ENCODE measurements at regions not wholly inside any gene's neighbourhood (a gene's known extent, or its start where the extent isn't known, plus 50 kb on each side); places are given as distances from the start of the nearest gene placed in this dataset.
"Not testable (repeated sequence)": the region's sequence is repeated elsewhere in the genome, so short reads cannot be mapped to it uniquely, and the experiment has no call there.

DNA sequence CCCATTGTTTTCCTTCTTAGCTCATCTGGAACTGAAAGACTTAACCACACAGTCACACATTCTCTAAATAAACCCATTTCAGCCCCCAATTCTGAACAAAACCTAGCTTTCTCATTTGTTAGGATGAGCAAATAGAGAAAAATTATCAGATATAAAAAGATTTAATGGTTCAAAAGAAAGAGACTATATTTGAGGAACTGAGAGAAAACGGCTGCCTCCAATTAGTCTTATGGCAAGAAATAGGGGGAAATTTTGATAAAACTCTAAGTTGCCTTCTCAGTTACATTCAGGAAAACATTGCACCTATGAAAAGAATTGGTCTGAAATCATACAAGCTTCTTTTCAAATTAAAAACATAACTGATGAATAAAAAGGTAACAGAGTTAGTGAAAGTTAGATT lies 63.7 kb upstream of the ALDH1B1 start:
- Histone ChIP-seq H3K9me3 (ENCODE audit: insufficient read depth, low read length) (no peaks in the 10 kb centered on the region), H4K20me1 (ENCODE audit: low read depth, low read length) (no peaks in the 10 kb centered on the region), H3K27ac (ENCODE audit: low read depth, low read length) (no peak overlapping the region), H3K79me2 (ENCODE audit: insufficient read depth, low read length) (no peaks in the 10 kb centered on the region), H3K27me3 (ENCODE audit: low read length) (no peaks in the 10 kb centered on the region), H3F3A (ENCODE audit: insufficient read depth) (no peaks in the 10 kb centered on the region), H3K4me3 (ENCODE audit: insufficient read depth, low read length, poor library complexity, severe bottlenecking) (no peak overlapping the region), H3K4me2 (ENCODE audit: low read depth, low read length, poor library complexity, severe bottlenecking) (no peak overlapping the region), H3K36me3 (ENCODE audit: low read length) (no peaks in the 10 kb centered on the region), H3K9me2 (replicated peaks; ENCODE audit: insufficient read depth, low read length) (no peaks in the 10 kb centered on the region), H2AFZ (ENCODE audit: low read depth, low read length, severe bottlenecking) (no peak overlapping the region), H3K9ac (ENCODE audit: low read length) (no peak overlapping the region)
- TF ChIP-seq, protein P1, sequence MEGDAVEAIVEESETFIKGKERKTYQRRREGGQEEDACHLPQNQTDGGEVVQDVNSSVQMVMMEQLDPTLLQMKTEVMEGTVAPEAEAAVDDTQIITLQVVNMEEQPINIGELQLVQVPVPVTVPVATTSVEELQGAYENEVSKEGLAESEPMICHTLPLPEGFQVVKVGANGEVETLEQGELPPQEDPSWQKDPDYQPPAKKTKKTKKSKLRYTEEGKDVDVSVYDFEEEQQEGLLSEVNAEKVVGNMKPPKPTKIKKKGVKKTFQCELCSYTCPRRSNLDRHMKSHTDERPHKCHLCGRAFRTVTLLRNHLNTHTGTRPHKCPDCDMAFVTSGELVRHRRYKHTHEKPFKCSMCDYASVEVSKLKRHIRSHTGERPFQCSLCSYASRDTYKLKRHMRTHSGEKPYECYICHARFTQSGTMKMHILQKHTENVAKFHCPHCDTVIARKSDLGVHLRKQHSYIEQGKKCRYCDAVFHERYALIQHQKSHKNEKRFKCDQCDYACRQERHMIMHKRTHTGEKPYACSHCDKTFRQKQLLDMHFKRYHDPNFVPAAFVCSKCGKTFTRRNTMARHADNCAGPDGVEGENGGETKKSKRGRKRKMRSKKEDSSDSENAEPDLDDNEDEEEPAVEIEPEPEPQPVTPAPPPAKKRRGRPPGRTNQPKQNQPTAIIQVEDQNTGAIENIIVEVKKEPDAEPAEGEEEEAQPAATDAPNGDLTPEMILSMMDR (IDR thresholded peaks at IDR 0.05; ENCODE audit: insufficient read depth, low read length, poor library complexity, severe bottlenecking), result no peak
- no peak for TF ChIP-seq EZH2phosphoT487 (conservative IDR thresholded peaks at IDR 0.05; ENCODE audit: low read length)

DNA sequence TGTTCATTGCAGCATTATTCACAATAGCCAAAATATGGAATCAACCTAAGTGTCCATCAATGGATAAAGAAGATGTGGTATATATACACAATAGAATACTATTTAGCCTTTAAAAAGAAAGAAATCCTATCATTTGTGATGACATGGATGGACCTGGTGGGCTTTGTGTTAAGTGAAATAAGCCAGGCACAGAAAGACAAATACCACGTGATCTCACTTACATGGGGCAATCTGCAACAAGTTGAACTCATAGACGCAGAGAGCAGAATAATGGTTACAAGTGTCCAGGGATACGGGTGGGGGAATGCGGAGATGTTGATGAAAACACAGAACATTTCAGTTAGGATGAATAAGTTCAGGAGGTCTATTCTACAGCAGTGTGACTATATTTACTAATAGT lies 66.4 kb upstream of the ALDH1B1 start:
- Histone ChIP-seq H3K79me2 (ENCODE audit: insufficient read depth, low read length) (no peaks in the 10 kb centered on the region), H3K4me3 (ENCODE audit: insufficient read depth, low read length, poor library complexity, severe bottlenecking) (no peak overlapping the region), H3K9me3 (ENCODE audit: insufficient read depth, low read length) (no peaks in the 10 kb centered on the region), H3K4me2 (ENCODE audit: low read depth, low read length, poor library complexity, severe bottlenecking) (no peak overlapping the region), H3K27me3 (ENCODE audit: low read length) (no peaks in the 10 kb centered on the region), H3K27ac (ENCODE audit: low read depth, low read length) (no peak overlapping the region), H3K9ac (ENCODE audit: low read length) (no peak overlapping the region), H3K36me3 (ENCODE audit: low read length) (no peaks in the 10 kb centered on the region), H4K20me1 (ENCODE audit: low read depth, low read length) (no peaks in the 10 kb centered on the region), H3K9me2 (replicated peaks; ENCODE audit: insufficient read depth, low read length) (no peaks in the 10 kb centered on the region), H3F3A (ENCODE audit: insufficient read depth) (no peaks in the 10 kb centered on the region), H2AFZ (ENCODE audit: low read depth, low read length, severe bottlenecking) (no peak overlapping the region)
- TF ChIP-seq, protein P1 (IDR thresholded peaks at IDR 0.05; ENCODE audit: insufficient read depth, low read length, poor library complexity, severe bottlenecking), result no peak
- TF ChIP-seq EZH2phosphoT487 (conservative IDR thresholded peaks at IDR 0.05; ENCODE audit: low read length), result no peak

DNA sequence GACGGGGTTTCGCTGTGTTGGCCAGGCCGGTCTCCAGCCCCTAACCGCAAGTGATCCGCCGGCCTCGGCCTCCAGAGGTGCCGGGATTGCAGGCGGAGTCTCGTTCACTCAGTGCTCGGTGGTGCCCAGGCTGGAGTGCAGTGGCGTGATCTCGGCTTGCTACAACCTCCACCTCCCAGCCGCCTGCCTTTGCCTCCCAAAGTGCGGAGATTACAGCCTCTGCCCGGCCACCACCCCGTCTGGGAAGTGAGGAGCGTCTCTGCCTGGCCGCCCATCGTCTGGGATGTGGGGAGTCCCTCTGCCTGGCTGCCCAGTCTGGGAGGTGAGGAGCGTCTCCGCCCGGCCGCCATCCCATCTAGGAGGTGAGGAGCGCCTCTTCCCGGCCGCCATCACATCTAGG lies 68.3 kb upstream of the ALDH1B1 start:
- not testable (repeated sequence) for H3K79me2 ChIP-seq (ENCODE audit: insufficient read depth, low read length); H2AFZ ChIP-seq (ENCODE audit: low read depth, low read length, severe bottlenecking); H4K20me1 ChIP-seq (ENCODE audit: low read depth, low read length); H3K36me3 ChIP-seq (ENCODE audit: low read length); H3F3A ChIP-seq (ENCODE audit: insufficient read depth); H3K27ac ChIP-seq (ENCODE audit: low read depth, low read length); H3K9ac ChIP-seq (ENCODE audit: low read length); H3K4me2 ChIP-seq (ENCODE audit: low read depth, low read length, poor library complexity, severe bottlenecking); H3K9me3 ChIP-seq (ENCODE audit: insufficient read depth, low read length); H3K9me2 ChIP-seq (replicated peaks; ENCODE audit: insufficient read depth, low read length); H3K27me3 ChIP-seq (ENCODE audit: low read length); H3K4me3 ChIP-seq (ENCODE audit: insufficient read depth, low read length, poor library complexity, severe bottlenecking)

DNA sequence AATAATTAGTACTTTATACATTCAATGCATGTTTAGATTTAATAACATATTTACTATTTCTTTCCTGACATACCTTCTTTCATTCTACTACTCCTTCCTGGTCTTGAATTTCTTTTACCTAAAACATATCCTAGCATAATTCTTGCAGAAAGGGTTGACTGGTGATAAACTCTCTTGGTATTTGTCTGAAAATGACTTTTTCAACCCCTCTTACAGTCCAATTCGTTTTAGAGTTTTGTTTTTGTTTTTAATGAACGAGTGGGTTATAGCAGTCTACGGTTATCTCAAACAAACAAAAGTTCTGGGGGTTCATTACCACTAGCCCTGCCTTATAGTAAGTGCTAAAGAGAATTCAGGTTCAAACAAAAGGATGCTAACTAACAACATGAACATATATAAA lies 69.6 kb upstream of the ALDH1B1 start:
- Histone ChIP-seq H2AFZ (ENCODE audit: low read depth, low read length, severe bottlenecking) (no peak overlapping the region), H3K9me3 (ENCODE audit: insufficient read depth, low read length) (no peaks in the 10 kb centered on the region), H3K4me3 (ENCODE audit: insufficient read depth, low read length, poor library complexity, severe bottlenecking) (no peak overlapping the region), H4K20me1 (ENCODE audit: low read depth, low read length) (no peaks in the 10 kb centered on the region), H3F3A (ENCODE audit: insufficient read depth) (no peaks in the 10 kb centered on the region), H3K9me2 (replicated peaks; ENCODE audit: insufficient read depth, low read length) (no peaks in the 10 kb centered on the region), H3K27me3 (ENCODE audit: low read length) (no peaks in the 10 kb centered on the region), H3K79me2 (ENCODE audit: insufficient read depth, low read length) (no peaks in the 10 kb centered on the region), H3K27ac (ENCODE audit: low read depth, low read length) (no peak overlapping the region), H3K4me2 (ENCODE audit: low read depth, low read length, poor library complexity, severe bottlenecking) (no peak overlapping the region), H3K36me3 (ENCODE audit: low read length) (no peaks in the 10 kb centered on the region), H3K9ac (ENCODE audit: low read length) (no peak overlapping the region)
- TF ChIP-seq EZH2phosphoT487 (conservative IDR thresholded peaks at IDR 0.05; ENCODE audit: low read length), result no peak
- TF ChIP-seq, protein P1 (IDR thresholded peaks at IDR 0.05; ENCODE audit: insufficient read depth, low read length, poor library complexity, severe bottlenecking), result no peak

Measured in SU-DHL-6 (cell line).